Thoracic aorta (tissue), 2 donors: ENCODE measurements at regions not wholly inside any gene's neighbourhood (a gene's known extent, or its start where the extent isn't known, plus 50 kb on each side); places are given as distances from the start of the nearest gene placed in this dataset.

ENCODE experiments used
- ATAC-seq: fragments of 150-250 bp; one replicate; pipeline ENCODE4 v1.8.0; 2017; ENCODE audit warnings: low read depth; ENCODE audit not compliant: insufficient number of reproducible peaks, low FRiP score
- DNase-seq: peaks from one replicate; pipeline ENCODE4 v3.0.0-alpha.2; 2020; ENCODE audit warnings: low spot score
- H3K27ac ChIP-seq, 2 donors: fragments of 200-600 bp; sonication (generic); 1 replicate in 1 of 2; 2 replicates in 1 of 2; pipeline ENCODE4 v1.5.1; 2016; ENCODE audit warnings: mild to moderate bottlenecking in 2 of 2, moderate library complexity in 2 of 2
- H3K27me3 ChIP-seq: fragments of 200-600 bp; sonication (generic); replicated peaks from 2 replicates; pipeline ENCODE4 v1.6.0; 2016; ENCODE audit warnings: mild to moderate bottlenecking; ENCODE audit not compliant: insufficient read depth
- H3K36me3 ChIP-seq: fragments of 200-600 bp; sonication (generic); one replicate; pipeline ENCODE4 v1.5.1; 2016
- H3K4me1 ChIP-seq, 2 donors: fragments of 200-600 bp; sonication (generic); 1 replicate in 1 of 2; 2 replicates in 1 of 2; pipeline versions ENCODE4 v1.5.1 to v1.6.0; 2016; ENCODE audit warnings: low read depth in 2 of 2, mild to moderate bottlenecking in 1 of 2; ENCODE audit not compliant: control insufficient read depth in 1 of 2
- H3K4me3 ChIP-seq: fragments of 200-600 bp; sonication (generic); 2 replicates; pipeline ENCODE4 v1.5.1; 2016; ENCODE audit warnings: mild to moderate bottlenecking
- H3K9me3 ChIP-seq: fragments of 200-600 bp; sonication (generic); 2 replicates; pipeline ENCODE4 v1.5.1; 2016
- TF ChIP-seq, protein P1 (sequence below): fragments of 200-600 bp; sonication (generic); IDR thresholded peaks from one replicate; pipeline ENCODE4 v1.5.1; 2019; ENCODE audit warnings: antibody characterized with exemption

DNA sequence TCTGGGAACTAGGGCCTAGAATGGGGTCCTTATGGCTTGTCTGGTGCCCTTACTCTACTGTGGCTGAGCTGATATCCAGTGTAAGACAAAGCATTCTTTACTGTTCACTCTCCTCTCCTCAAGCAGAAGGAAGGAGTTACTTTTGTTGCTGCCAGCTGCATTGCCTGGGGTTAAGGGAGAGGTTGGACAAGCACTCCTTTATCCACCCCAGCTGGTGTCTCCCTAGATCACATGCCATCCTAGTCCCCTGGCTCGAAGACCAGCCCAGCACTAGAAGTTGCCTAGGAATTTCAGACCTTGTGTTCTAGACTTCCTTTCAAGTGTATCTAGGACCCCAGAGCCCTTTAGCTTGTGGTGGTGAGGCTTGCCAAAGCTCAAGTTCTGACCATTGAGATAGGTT, 1051.5 kb upstream of the C9orf72 start:
- Histone ChIP-seq H3K4me3 (no peak overlapping the region), H3K9me3 (no peaks in the 10 kb centered on the region), H3K27ac (no peak overlapping the region), H3K36me3 (no peaks in the 10 kb centered on the region), H3K27me3 (no peaks in the 10 kb centered on the region), H3K4me1 (no peaks in the 10 kb centered on the region)
- DNase-seq (no peak), ATAC-seq (no peak)
- TF ChIP-seq, protein P1, sequence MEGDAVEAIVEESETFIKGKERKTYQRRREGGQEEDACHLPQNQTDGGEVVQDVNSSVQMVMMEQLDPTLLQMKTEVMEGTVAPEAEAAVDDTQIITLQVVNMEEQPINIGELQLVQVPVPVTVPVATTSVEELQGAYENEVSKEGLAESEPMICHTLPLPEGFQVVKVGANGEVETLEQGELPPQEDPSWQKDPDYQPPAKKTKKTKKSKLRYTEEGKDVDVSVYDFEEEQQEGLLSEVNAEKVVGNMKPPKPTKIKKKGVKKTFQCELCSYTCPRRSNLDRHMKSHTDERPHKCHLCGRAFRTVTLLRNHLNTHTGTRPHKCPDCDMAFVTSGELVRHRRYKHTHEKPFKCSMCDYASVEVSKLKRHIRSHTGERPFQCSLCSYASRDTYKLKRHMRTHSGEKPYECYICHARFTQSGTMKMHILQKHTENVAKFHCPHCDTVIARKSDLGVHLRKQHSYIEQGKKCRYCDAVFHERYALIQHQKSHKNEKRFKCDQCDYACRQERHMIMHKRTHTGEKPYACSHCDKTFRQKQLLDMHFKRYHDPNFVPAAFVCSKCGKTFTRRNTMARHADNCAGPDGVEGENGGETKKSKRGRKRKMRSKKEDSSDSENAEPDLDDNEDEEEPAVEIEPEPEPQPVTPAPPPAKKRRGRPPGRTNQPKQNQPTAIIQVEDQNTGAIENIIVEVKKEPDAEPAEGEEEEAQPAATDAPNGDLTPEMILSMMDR, result no peak

DNA sequence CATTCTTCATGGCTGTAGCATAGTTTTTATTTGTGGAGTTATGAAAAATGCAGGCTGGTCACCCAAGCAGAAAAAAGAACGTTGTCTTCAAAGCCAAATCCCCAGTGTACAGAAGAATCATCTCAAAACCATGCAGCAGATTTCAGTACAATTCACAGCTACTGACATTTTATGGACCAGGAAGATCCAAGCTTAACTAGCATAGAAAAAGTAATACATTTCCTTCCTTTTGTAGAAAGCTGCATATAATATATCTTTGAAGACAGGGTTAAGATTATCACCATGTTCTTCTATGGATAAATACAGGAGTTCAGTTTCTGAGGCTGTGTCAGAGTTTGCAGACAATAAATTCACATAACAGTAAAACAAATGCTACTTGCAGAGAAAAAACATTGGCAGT, 1054.8 kb upstream of the C9orf72 start:
- Histone ChIP-seq H3K4me1 (no peaks in the 10 kb centered on the region), H3K4me3 (no peak overlapping the region), H3K27me3 (no peaks in the 10 kb centered on the region), H3K9me3 (no peaks in the 10 kb centered on the region), H3K27ac (no peak overlapping the region), H3K36me3 (no peaks in the 10 kb centered on the region)
- TF ChIP-seq, protein P1, result no peak
- no peak for ATAC-seq
- DNase-seq, result no peak

- DNase-seq (no peak), ATAC-seq (no peak)
- H3K36me3 ChIP-seq, result no peaks in the 10 kb centered on the region
- no peaks in the 10 kb centered on the region for H3K27me3 ChIP-seq
- H3K27ac ChIP-seq, result no peak overlapping the region
- TF ChIP-seq, protein P1, result no peak
- H3K9me3 ChIP-seq, result no peaks in the 10 kb centered on the region
- no peaks in the 10 kb centered on the region for H3K4me1 ChIP-seq
- no peak overlapping the region for H3K4me3 ChIP-seq
These were observed 1075.4 kb upstream of the C9orf72 start for GRCh38 chr9:28648723-28649122.

DNA sequence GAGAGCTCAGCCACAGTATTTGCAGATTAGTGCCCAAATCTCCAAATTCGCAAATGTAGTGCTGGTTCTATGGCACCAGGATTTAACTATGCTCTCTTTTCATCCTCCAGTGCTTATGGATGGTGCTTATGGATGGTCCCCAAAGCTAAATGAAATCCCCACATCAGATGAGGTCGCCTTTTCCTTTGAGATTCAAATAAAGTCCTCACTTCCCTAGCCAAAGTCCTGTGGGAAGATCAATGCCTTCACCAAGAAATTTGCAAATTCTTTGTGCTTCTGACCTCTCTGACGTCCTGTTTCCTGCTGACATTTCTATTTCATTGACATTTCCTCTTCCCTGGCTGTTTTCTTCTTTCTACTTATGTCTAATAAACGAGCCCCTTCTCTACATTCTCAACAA, 1077.0 kb upstream of the C9orf72 start:
- ATAC-seq (no peak), DNase-seq (no peak)
- H3K4me1 ChIP-seq, result no peaks in the 10 kb centered on the region
- H3K27ac ChIP-seq, result no peak overlapping the region
- no peaks in the 10 kb centered on the region for H3K27me3 ChIP-seq
- TF ChIP-seq, protein P1, result no peak
- H3K9me3 ChIP-seq, result no peaks in the 10 kb centered on the region
- no peaks in the 10 kb centered on the region for H3K36me3 ChIP-seq
- no peak overlapping the region for H3K4me3 ChIP-seq

DNA sequence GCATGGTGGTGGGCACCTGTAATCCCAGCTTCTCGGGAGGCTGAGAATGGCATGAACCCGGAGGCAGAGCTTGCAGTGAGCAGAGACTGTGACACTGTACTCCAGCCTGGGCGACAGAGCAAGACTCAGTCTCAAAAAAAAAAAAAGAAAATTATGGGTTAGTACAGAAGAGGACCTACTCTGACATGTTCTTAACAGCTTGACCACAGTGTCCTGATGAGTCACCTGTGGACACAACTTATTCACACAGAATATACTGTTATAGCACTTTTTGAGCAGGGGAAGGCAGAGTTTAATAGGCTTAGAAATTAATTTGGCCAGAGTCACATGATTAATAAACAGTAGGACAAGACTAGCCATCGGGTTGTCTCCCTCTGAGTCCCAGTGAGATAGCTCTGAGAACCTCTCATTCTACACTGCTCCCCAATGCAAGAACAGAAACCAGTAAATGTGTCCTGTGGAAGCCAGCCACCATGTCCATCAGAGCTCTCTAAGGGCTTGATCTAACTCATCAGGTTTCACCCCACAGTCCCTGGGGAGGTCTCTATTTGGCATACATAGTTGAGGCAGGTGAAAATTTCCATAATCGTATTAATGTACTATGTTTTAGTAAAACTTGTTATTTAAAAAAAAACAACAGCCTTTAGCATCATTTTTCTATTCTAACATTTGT, 1077.9 kb upstream of the C9orf72 start:
- TF ChIP-seq, protein P1, result no peak

More for the DNA sequence above, 1077.9 kb upstream of the C9orf72 start:
- no peak for ATAC-seq
- no peak for DNase-seq
- Histone ChIP-seq H3K4me1 (no peaks in the 10 kb centered on the region), H3K4me3 (no peak overlapping the region), H3K27me3 (no peaks in the 10 kb centered on the region), H3K36me3 (no peaks in the 10 kb centered on the region), H3K9me3 (no peaks in the 10 kb centered on the region), H3K27ac (no peak overlapping the region)
